ENCODE measurements at regions not wholly inside any gene's neighbourhood (a gene's known extent, or its start where the extent isn't known, plus 50 kb on each side); places are given as distances from the start of the nearest gene placed in this dataset.

- TF ChIP-seq EZH2phosphoT487 (IDR thresholded peaks at IDR 0.05; ENCODE audit: borderline replicate concordance, low read length) (no peak), EZH2 (IDR thresholded peaks at IDR 0.05; ENCODE audit: low read length, unreplicated experiment) (no peak), CTCF (conservative IDR thresholded peaks at IDR 0.05; ENCODE audit: low read depth, low read length) (peak; percentile 48; the same call in 1 of the 2 replicates)
These were observed 260.9 kb upstream of the TUT7 start for GRCh38 chr9:86614871-86615849.

Measured in PC-3 (cell line).